ENCODE measurements at regions not wholly inside any gene's neighbourhood (a gene's known extent, or its start where the extent isn't known, plus 50 kb on each side); places are given as distances from the start of the nearest gene placed in this dataset.

- in situ Hi-C loops (cut with MboI), result no loop called here
- 54% methylated on average over 3 of the region's 3 CpGs for WGBS (ENCODE audit: insufficient coverage, insufficient replicate concordance, low lambda C conversion rate, missing lambda C conversion rate)
- intact Hi-C loops (cut with micrococcal nuclease; ENCODE audit: unreplicated experiment), result no loop called here
- no peak for TF ChIP-seq SREBF2 (IDR thresholded peaks at IDR 0.05; ENCODE audit: low read length)
- no peak for TF ChIP-seq SMARCA5 (IDR thresholded peaks at IDR 0.05)
- TF ChIP-seq BMI1 (IDR thresholded peaks at IDR 0.05; ENCODE audit: borderline replicate concordance), result no peak
- TF ChIP-seq SIX5 (IDR thresholded peaks at IDR 0.05; ENCODE audit: low read depth, low read length, severe bottlenecking), result no peak
- TF ChIP-seq CTCF (IDR thresholded peaks at IDR 0.05 in 2 of 3, conservative IDR thresholded peaks at IDR 0.05 in 1 of 3; ENCODE audit: control insufficient read depth in 2 of 3, extremely low read depth in 1 of 3, insufficient read depth in 1 of 3, low read depth in 3 of 3, low read length in 3 of 3), result no peak
- TF ChIP-seq FOS (IDR thresholded peaks at IDR 0.05; ENCODE audit: borderline replicate concordance, extremely low read depth, insufficient read length), result no peak
- TF ChIP-seq RAD51 (IDR thresholded peaks at IDR 0.05), result no peak
- TF ChIP-seq ZNF274 (IDR thresholded peaks at IDR 0.05; ENCODE audit: insufficient read depth, insufficient read length), result no peak
- TF ChIP-seq ZBTB4 (CRISPR knock-in tag; IDR thresholded peaks at IDR 0.05), result no peak
- no peak for TF ChIP-seq ATF7 (IDR thresholded peaks at IDR 0.05; ENCODE audit: low read depth)
- TF ChIP-seq USF1 (IDR thresholded peaks at IDR 0.05; ENCODE audit: borderline replicate concordance, extremely low read length, insufficient read depth, low read depth, low read length), result no peak
- TF ChIP-seq CBX3 (IDR thresholded peaks at IDR 0.05; ENCODE audit: borderline replicate concordance, low read depth), result no peak
- no peak for TF ChIP-seq ETV6 (conservative IDR thresholded peaks at IDR 0.05 in 1 of 2, IDR thresholded peaks at IDR 0.05 in 1 of 2; ENCODE audit: borderline replicate concordance in 1 of 2, low read depth in 1 of 2)
- no peak for TF ChIP-seq PAX5 (IDR thresholded peaks at IDR 0.05; ENCODE audit: borderline replicate concordance, low read depth, low read length)
Measured at GRCh38 chr12:66043035-66043434, 87.5 kb downstream of the LLPH start.

More at GRCh38 chr12:66043035-66043434, 87.5 kb downstream of the LLPH start:
- ChIA-PET SMC1A (ENCODE audit: uncharacterized antibody, unreplicated experiment) (interaction anchor here (0.9 to 4.2 kb wide), 8 partner anchors 10 to 165 kb away, joined by 3 to 21 read pairs (median 4); no protein-coding TSS in a partner anchor), CTCF (interaction anchor here (0.7 to 1.1 kb wide), 3 partner anchors 14 to 38 kb away, joined by 3 to 4 read pairs (median 3); no protein-coding TSS in a partner anchor), POLR2A (interaction anchor here (0.7 kb wide), 1 partner anchor 28 kb away, joined by 3 read pairs; no protein-coding TSS in a partner anchor), RAD21 (ENCODE audit: unreplicated experiment) (interaction anchor here (0.9 to 2.2 kb wide), 5 partner anchors 10 to 44 kb away, joined by 3 to 7 read pairs (median 3); no protein-coding TSS in a partner anchor)
- no peak overlapping the region for H2AFZ ChIP-seq (ENCODE audit: control insufficient read depth, low read depth, low read length)
- H3K9ac ChIP-seq (ENCODE audit: control insufficient read depth, insufficient read depth, low read length), result no peak overlapping the region
- peaks cover 18% of the 10 kb centered on the region; the same call in 1 of the 2 replicates for H3K4me1 ChIP-seq (ENCODE audit: control insufficient read depth, insufficient read depth, low read length)
- no peaks in the 10 kb centered on the region; the same call in 2 of the 3 replicates for H3K9me3 ChIP-seq (replicated peaks; ENCODE audit: control insufficient read depth, insufficient read depth, low read length)
- no peaks in the 10 kb centered on the region; a peak in 1 of 4 replicates for H3K36me3 ChIP-seq (ENCODE audit: control insufficient read depth in 2 of 2, insufficient read depth in 2 of 2, low read length in 1 of 2)
- no peak overlapping the region for H3K27ac ChIP-seq (ENCODE audit: control insufficient read depth, insufficient read depth)
- FAIRE-seq (no peak), DNase-seq (ENCODE audit: low read depth, low spot score) (no peak), ATAC-seq (no peak)
- no peak overlapping the region for H3K4me2 ChIP-seq (ENCODE audit: control insufficient read depth, insufficient read depth)
- no peaks in the 10 kb centered on the region for H4K20me1 ChIP-seq (ENCODE audit: control insufficient read depth, insufficient read depth)
- H3K79me2 ChIP-seq (ENCODE audit: control insufficient read depth, insufficient read depth, low read length), result no peaks in the 10 kb centered on the region
- no peak overlapping the region for H3K4me3 ChIP-seq
- H3K27me3 ChIP-seq (replicated peaks in 1 of 2; ENCODE audit: control insufficient read depth in 2 of 2, insufficient read depth in 2 of 2, low read length in 1 of 2), result no peaks in the 10 kb centered on the region
- no TSS peak for BruUV-seq (replicated peaks)
